OCI-LY1 (cell line): ENCODE measurements at regions not wholly inside any gene's neighbourhood (a gene's known extent, or its start where the extent isn't known, plus 50 kb on each side); places are given as distances from the start of the nearest gene placed in this dataset.

Experiments
- EZH2 ChIP-seq: fragments of 200-600 bp; sonication (generic), shearing (Covaris generic); IDR thresholded peaks from 2 replicates; pipeline ENCODE4 v1.8.0; 2017; ENCODE audit warnings: borderline replicate concordance, mixed run types, mild to moderate bottlenecking, antibody characterized with exemption, low read length, moderate library complexity, mixed read lengths
- TF ChIP-seq, protein P1 (sequence below): fragments of 200-600 bp; sonication (generic), shearing (Covaris generic); IDR thresholded peaks from 2 replicates; pipeline ENCODE4 v1.5.1; 2017; ENCODE audit warnings: mild to moderate bottlenecking, antibody characterized with exemption, low read length, moderate library complexity, mixed read lengths

GRCh38 chr10:14439451-14440259 lies 108.9 kb upstream of the FRMD4A start:
- TF ChIP-seq, protein P1, sequence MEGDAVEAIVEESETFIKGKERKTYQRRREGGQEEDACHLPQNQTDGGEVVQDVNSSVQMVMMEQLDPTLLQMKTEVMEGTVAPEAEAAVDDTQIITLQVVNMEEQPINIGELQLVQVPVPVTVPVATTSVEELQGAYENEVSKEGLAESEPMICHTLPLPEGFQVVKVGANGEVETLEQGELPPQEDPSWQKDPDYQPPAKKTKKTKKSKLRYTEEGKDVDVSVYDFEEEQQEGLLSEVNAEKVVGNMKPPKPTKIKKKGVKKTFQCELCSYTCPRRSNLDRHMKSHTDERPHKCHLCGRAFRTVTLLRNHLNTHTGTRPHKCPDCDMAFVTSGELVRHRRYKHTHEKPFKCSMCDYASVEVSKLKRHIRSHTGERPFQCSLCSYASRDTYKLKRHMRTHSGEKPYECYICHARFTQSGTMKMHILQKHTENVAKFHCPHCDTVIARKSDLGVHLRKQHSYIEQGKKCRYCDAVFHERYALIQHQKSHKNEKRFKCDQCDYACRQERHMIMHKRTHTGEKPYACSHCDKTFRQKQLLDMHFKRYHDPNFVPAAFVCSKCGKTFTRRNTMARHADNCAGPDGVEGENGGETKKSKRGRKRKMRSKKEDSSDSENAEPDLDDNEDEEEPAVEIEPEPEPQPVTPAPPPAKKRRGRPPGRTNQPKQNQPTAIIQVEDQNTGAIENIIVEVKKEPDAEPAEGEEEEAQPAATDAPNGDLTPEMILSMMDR: no peak
- no peak for TF ChIP-seq EZH2
